ENCODE measurements at regions not wholly inside any gene's neighbourhood (a gene's known extent, or its start where the extent isn't known, plus 50 kb on each side); places are given as distances from the start of the nearest gene placed in this dataset.
A peak's percentile ranks its signal among the peaks of the same experiment; 100 is the strongest.

GRCh38 chr3:72145506-72146380 is 360.8 kb upstream of the PROK2 start:
- no peak for DNase-seq (ENCODE audit: low spot score)
- H3K27ac Mint-ChIP-seq = no peak overlapping the region
- peaks cover 12% of the 10 kb centered on the region for H3K9me3 Mint-ChIP-seq
- peaks cover 2% of the 10 kb centered on the region for H3K36me3 Mint-ChIP-seq (ENCODE audit: low read depth)
- peaks cover 7% of the 10 kb centered on the region for H3K27me3 Mint-ChIP-seq (ENCODE audit: low read depth)
- peaks cover 30% of the 10 kb centered on the region for H3K4me1 Mint-ChIP-seq (ENCODE audit: low read depth)
- no peak overlapping the region for H3K4me3 Mint-ChIP-seq

GRCh38 chr3:72144773-72145505 is 360.0 kb upstream of the PROK2 start:
- DNase-seq (ENCODE audit: low spot score) = peak; percentile 51
- Mint-ChIP-seq H3K4me3 (peak overlapping the region; percentile 22), H3K27ac (no peak overlapping the region), H3K36me3 (ENCODE audit: low read depth) (peaks cover 2% of the 10 kb centered on the region), H3K4me1 (ENCODE audit: low read depth) (peaks cover 33% of the 10 kb centered on the region), H3K27me3 (ENCODE audit: low read depth) (peaks cover 7% of the 10 kb centered on the region), H3K9me3 (peaks cover 12% of the 10 kb centered on the region)

- Mint-ChIP-seq H3K36me3 (ENCODE audit: low read depth) (peaks cover 2% of the 10 kb centered on the region), H3K4me1 (ENCODE audit: low read depth) (peaks cover 33% of the 10 kb centered on the region), H3K9me3 (peaks cover 12% of the 10 kb centered on the region), H3K4me3 (peak overlapping the region; percentile 22), H3K27me3 (ENCODE audit: low read depth) (peaks cover 7% of the 10 kb centered on the region), H3K27ac (peak overlapping the region; percentile 29)
- no peak for DNase-seq (ENCODE audit: low spot score)
These were observed 359.2 kb upstream of the PROK2 start for GRCh38 chr3:72143966-72144717.

- peaks cover 2% of the 10 kb centered on the region for H3K36me3 Mint-ChIP-seq (ENCODE audit: low read depth)
- peaks cover 36% of the 10 kb centered on the region for H3K4me1 Mint-ChIP-seq (ENCODE audit: low read depth)
- DNase-seq (ENCODE audit: low spot score) = no peak
- H3K9me3 Mint-ChIP-seq = peaks cover 5% of the 10 kb centered on the region
- H3K27me3 Mint-ChIP-seq (ENCODE audit: low read depth) = peaks cover 7% of the 10 kb centered on the region
- H3K27ac Mint-ChIP-seq = no peak overlapping the region
- H3K4me3 Mint-ChIP-seq = no peak overlapping the region
These were observed 358.4 kb upstream of the PROK2 start for GRCh38 chr3:72143322-72143721.

- H3K4me1 Mint-ChIP-seq (ENCODE audit: low read depth) = peaks cover 43% of the 10 kb centered on the region
- no peaks in the 10 kb centered on the region for H3K9me3 Mint-ChIP-seq
- H3K27ac Mint-ChIP-seq = no peak overlapping the region
- H3K36me3 Mint-ChIP-seq (ENCODE audit: low read depth) = no peaks in the 10 kb centered on the region
- H3K27me3 Mint-ChIP-seq (ENCODE audit: low read depth) = peaks cover 7% of the 10 kb centered on the region
- no peak for DNase-seq (ENCODE audit: low spot score)
- no peak overlapping the region for H3K4me3 Mint-ChIP-seq
These were observed 357.1 kb upstream of the PROK2 start for GRCh38 chr3:72142028-72142427.

- Mint-ChIP-seq H3K9me3 (no peaks in the 10 kb centered on the region), H3K27me3 (ENCODE audit: low read depth) (peaks cover 7% of the 10 kb centered on the region), H3K36me3 (ENCODE audit: low read depth) (no peaks in the 10 kb centered on the region), H3K27ac (no peak overlapping the region), H3K4me3 (no peak overlapping the region), H3K4me1 (ENCODE audit: low read depth) (peaks cover 43% of the 10 kb centered on the region)
- DNase-seq (ENCODE audit: low spot score) = no peak
These were observed 356.3 kb upstream of the PROK2 start for GRCh38 chr3:72141264-72141663.

- H3K9me3 Mint-ChIP-seq = no peaks in the 10 kb centered on the region
- no peaks in the 10 kb centered on the region for H3K36me3 Mint-ChIP-seq (ENCODE audit: low read depth)
- no peak for DNase-seq (ENCODE audit: low spot score)
- no peaks in the 10 kb centered on the region for H3K27me3 Mint-ChIP-seq (ENCODE audit: low read depth)
- no peak overlapping the region for H3K4me3 Mint-ChIP-seq
- peaks cover 39% of the 10 kb centered on the region for H3K4me1 Mint-ChIP-seq (ENCODE audit: low read depth)
- no peak overlapping the region for H3K27ac Mint-ChIP-seq
These were observed 354.4 kb upstream of the PROK2 start for GRCh38 chr3:72139316-72139715.

- no peaks in the 10 kb centered on the region for H3K36me3 Mint-ChIP-seq (ENCODE audit: low read depth)
- H3K4me1 Mint-ChIP-seq (ENCODE audit: low read depth) = peaks cover 36% of the 10 kb centered on the region
- H3K27ac Mint-ChIP-seq = no peak overlapping the region
- H3K27me3 Mint-ChIP-seq (ENCODE audit: low read depth) = no peaks in the 10 kb centered on the region
- H3K4me3 Mint-ChIP-seq = no peak overlapping the region
- peak; percentile 45 for DNase-seq (ENCODE audit: low spot score)
- H3K9me3 Mint-ChIP-seq = no peaks in the 10 kb centered on the region
These were observed 353.2 kb upstream of the PROK2 start for GRCh38 chr3:72137865-72138861.

- Mint-ChIP-seq H3K4me3 (no peak overlapping the region), H3K27ac (no peak overlapping the region), H3K36me3 (ENCODE audit: low read depth) (no peaks in the 10 kb centered on the region), H3K27me3 (ENCODE audit: low read depth) (no peaks in the 10 kb centered on the region), H3K4me1 (ENCODE audit: low read depth) (peaks cover 21% of the 10 kb centered on the region), H3K9me3 (no peaks in the 10 kb centered on the region)
- DNase-seq (ENCODE audit: low spot score) = no peak
These were observed 350.7 kb upstream of the PROK2 start for GRCh38 chr3:72135636-72136035.

GRCh38 chr3:72134989-72135451 is 350.1 kb upstream of the PROK2 start:
- peaks cover 19% of the 10 kb centered on the region for H3K4me1 Mint-ChIP-seq (ENCODE audit: low read depth)
- no peaks in the 10 kb centered on the region for H3K27me3 Mint-ChIP-seq (ENCODE audit: low read depth)
- no peaks in the 10 kb centered on the region for H3K9me3 Mint-ChIP-seq
- no peaks in the 10 kb centered on the region for H3K36me3 Mint-ChIP-seq (ENCODE audit: low read depth)
- H3K27ac Mint-ChIP-seq = peak overlapping the region; percentile 62
- DNase-seq (ENCODE audit: low spot score) = no peak
- H3K4me3 Mint-ChIP-seq = peak overlapping the region; percentile 32

- Mint-ChIP-seq H3K36me3 (ENCODE audit: low read depth) (no peaks in the 10 kb centered on the region), H3K9me3 (no peaks in the 10 kb centered on the region), H3K4me1 (ENCODE audit: low read depth) (peaks cover 16% of the 10 kb centered on the region), H3K27me3 (ENCODE audit: low read depth) (no peaks in the 10 kb centered on the region), H3K27ac (no peak overlapping the region), H3K4me3 (no peak overlapping the region)
- DNase-seq (ENCODE audit: low spot score) = no peak
These were observed 348.5 kb upstream of the PROK2 start for GRCh38 chr3:72133329-72134011.

- no peaks in the 10 kb centered on the region for H3K27me3 Mint-ChIP-seq (ENCODE audit: low read depth)
- no peaks in the 10 kb centered on the region for H3K9me3 Mint-ChIP-seq
- peaks cover 9% of the 10 kb centered on the region for H3K4me1 Mint-ChIP-seq (ENCODE audit: low read depth)
- DNase-seq (ENCODE audit: low spot score) = no peak
- no peak overlapping the region for H3K27ac Mint-ChIP-seq
- no peaks in the 10 kb centered on the region for H3K36me3 Mint-ChIP-seq (ENCODE audit: low read depth)
- H3K4me3 Mint-ChIP-seq = no peak overlapping the region
These were observed 347.0 kb upstream of the PROK2 start for GRCh38 chr3:72131899-72132298.
